HG03045 (cell line): ENCODE measurements at regions not wholly inside any gene's neighbourhood (a gene's known extent, or its start where the extent isn't known, plus 50 kb on each side); places are given as distances from the start of the nearest gene placed in this dataset.
"Not testable (repeated sequence)": the region's sequence is repeated elsewhere in the genome, so short reads cannot be mapped to it uniquely, and the experiment has no call there.

Experiments
- ATAC-seq: cut with Tn5 transposase; IDR thresholded peaks from one replicate; pipeline ENCODE4 v1.9.1; 2021; ENCODE audit warnings: mild to moderate bottlenecking, moderate library complexity; ENCODE audit not compliant: unreplicated experiment

- no peak for ATAC-seq
These were observed 362.2 kb upstream of the ROPN1 start for GRCh38 chr3:124354150-124354549.

GRCh38 chr3:124358156-124358555 is 366.2 kb upstream of the ROPN1 start:
- ATAC-seq: no peak

GRCh38 chr3:124360155-124360554 is 368.2 kb upstream of the ROPN1 start:
- ATAC-seq: no peak

- no peak for ATAC-seq
These were observed 368.6 kb upstream of the ROPN1 start for GRCh38 chr3:124360563-124360962.

GRCh38 chr3:124361566-124361965 is 368.7 kb upstream of the UMPS start:
- no peak for ATAC-seq

GRCh38 chr3:124362455-124362854 is 367.8 kb upstream of the UMPS start:
- ATAC-seq: no peak

GRCh38 chr3:124363476-124363875 is 366.8 kb upstream of the UMPS start:
- ATAC-seq: no peak

GRCh38 chr3:124364317-124365020 is 365.8 kb upstream of the UMPS start:
- ATAC-seq: no peak

- ATAC-seq: not testable (repeated sequence)
These were observed 363.6 kb upstream of the UMPS start for GRCh38 chr3:124366655-124367054.

GRCh38 chr3:124372775-124373174 is 357.5 kb upstream of the UMPS start:
- no peak for ATAC-seq

- peak; percentile 71 for ATAC-seq
These were observed 356.7 kb upstream of the UMPS start for GRCh38 chr3:124373524-124373923.

GRCh38 chr3:124374583-124374982 is 355.7 kb upstream of the UMPS start:
- no peak for ATAC-seq

GRCh38 chr3:124381575-124382333 is 348.5 kb upstream of the UMPS start:
- ATAC-seq: no peak

- ATAC-seq: no peak
These were observed 347.2 kb upstream of the UMPS start for GRCh38 chr3:124383051-124383450.

GRCh38 chr3:124383846-124384466 is 346.3 kb upstream of the UMPS start:
- no peak for ATAC-seq

- no peak for ATAC-seq
These were observed 345.7 kb upstream of the UMPS start for GRCh38 chr3:124384527-124384926.

- no peak for ATAC-seq
These were observed 344.3 kb upstream of the UMPS start for GRCh38 chr3:124385996-124386395.

GRCh38 chr3:124386996-124387595 is 343.2 kb upstream of the UMPS start:
- no peak for ATAC-seq

- ATAC-seq: no peak
These were observed 338.5 kb upstream of the UMPS start for GRCh38 chr3:124391774-124392173.

GRCh38 chr3:124393340-124393739 is 336.9 kb upstream of the UMPS start:
- ATAC-seq: no peak

- no peak for ATAC-seq
These were observed 335.1 kb upstream of the UMPS start for GRCh38 chr3:124395162-124395561.
